ENCODE measurements at regions not wholly inside any gene's neighbourhood (a gene's known extent, or its start where the extent isn't known, plus 50 kb on each side); places are given as distances from the start of the nearest gene placed in this dataset.

DNA sequence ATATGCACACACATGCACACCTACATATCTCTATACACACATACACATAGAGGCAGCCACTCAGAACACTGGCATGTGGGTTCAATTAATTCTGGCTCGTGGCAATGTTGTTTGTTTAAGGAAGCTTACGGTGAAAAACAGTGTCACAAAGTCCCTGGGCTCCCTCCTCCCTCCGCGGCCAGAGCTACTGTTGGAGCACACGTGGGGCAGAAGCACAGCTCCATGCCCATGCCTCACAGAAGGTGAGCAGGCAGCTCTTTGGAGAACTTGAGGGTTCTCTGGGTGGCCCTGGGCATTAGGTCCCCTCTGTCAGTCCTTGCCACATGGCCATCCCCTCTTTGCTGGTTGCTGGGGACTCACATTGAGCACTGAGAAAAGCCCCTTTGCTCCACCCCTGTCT lies 107.5 kb downstream of the GADD45G start:
- no peak for TF ChIP-seq POLR2A (IDR thresholded peaks at IDR 0.05; ENCODE audit: extremely low read depth, insufficient read length)
- TF ChIP-seq, protein P1, sequence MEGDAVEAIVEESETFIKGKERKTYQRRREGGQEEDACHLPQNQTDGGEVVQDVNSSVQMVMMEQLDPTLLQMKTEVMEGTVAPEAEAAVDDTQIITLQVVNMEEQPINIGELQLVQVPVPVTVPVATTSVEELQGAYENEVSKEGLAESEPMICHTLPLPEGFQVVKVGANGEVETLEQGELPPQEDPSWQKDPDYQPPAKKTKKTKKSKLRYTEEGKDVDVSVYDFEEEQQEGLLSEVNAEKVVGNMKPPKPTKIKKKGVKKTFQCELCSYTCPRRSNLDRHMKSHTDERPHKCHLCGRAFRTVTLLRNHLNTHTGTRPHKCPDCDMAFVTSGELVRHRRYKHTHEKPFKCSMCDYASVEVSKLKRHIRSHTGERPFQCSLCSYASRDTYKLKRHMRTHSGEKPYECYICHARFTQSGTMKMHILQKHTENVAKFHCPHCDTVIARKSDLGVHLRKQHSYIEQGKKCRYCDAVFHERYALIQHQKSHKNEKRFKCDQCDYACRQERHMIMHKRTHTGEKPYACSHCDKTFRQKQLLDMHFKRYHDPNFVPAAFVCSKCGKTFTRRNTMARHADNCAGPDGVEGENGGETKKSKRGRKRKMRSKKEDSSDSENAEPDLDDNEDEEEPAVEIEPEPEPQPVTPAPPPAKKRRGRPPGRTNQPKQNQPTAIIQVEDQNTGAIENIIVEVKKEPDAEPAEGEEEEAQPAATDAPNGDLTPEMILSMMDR (IDR thresholded peaks at IDR 0.05; ENCODE audit: low read depth, low read length): no peak
